GM21367 (cell line): ENCODE measurements at regions not wholly inside any gene's neighbourhood (a gene's known extent, or its start where the extent isn't known, plus 50 kb on each side); places are given as distances from the start of the nearest gene placed in this dataset.
A peak's percentile ranks its signal among the peaks of the same experiment; 100 is the strongest.

Experiments used
- ATAC-seq: cut with Tn5 transposase; IDR thresholded peaks from one replicate; pipeline ENCODE4 v1.9.1; 2021; ENCODE audit not compliant: unreplicated experiment

GRCh38 chr18:77896586-77897252 is 647.1 kb downstream of the GALR1 start:
- ATAC-seq, result no peak

- ATAC-seq, result no peak
These were observed 648.0 kb downstream of the GALR1 start for GRCh38 chr18:77897606-77898005.

- peak; percentile 99 for ATAC-seq
These were observed 650.5 kb downstream of the GALR1 start for GRCh38 chr18:77899972-77900754.

GRCh38 chr18:77905011-77905410 is 655.4 kb downstream of the GALR1 start:
- ATAC-seq, result no peak

- no peak for ATAC-seq
These were observed 655.9 kb downstream of the GALR1 start for GRCh38 chr18:77905449-77906055.

GRCh38 chr18:77906103-77906892 is 656.6 kb downstream of the GALR1 start:
- ATAC-seq, result no peak

- ATAC-seq, result no peak
These were observed 660.7 kb downstream of the GALR1 start for GRCh38 chr18:77910347-77910746.

- ATAC-seq, result no peak
These were observed 662.4 kb downstream of the GALR1 start for GRCh38 chr18:77911971-77912605.

GRCh38 chr18:77918730-77919129 is 669.1 kb downstream of the GALR1 start:
- ATAC-seq, result no peak

GRCh38 chr18:77919923-77920322 is 670.3 kb downstream of the GALR1 start:
- no peak for ATAC-seq

GRCh38 chr18:77935342-77935741 is 685.7 kb downstream of the GALR1 start:
- no peak for ATAC-seq

- no peak for ATAC-seq
These were observed 690.9 kb downstream of the GALR1 start for GRCh38 chr18:77940566-77940965.

GRCh38 chr18:77944533-77944932 is 694.9 kb downstream of the GALR1 start:
- no peak for ATAC-seq

GRCh38 chr18:77948567-77948966 is 698.9 kb downstream of the GALR1 start:
- ATAC-seq, result no peak

GRCh38 chr18:77949355-77949973 is 699.8 kb downstream of the GALR1 start:
- ATAC-seq, result no peak

GRCh38 chr18:77959248-77959647 is 709.6 kb downstream of the GALR1 start:
- no peak for ATAC-seq

- no peak for ATAC-seq
These were observed 711.3 kb downstream of the GALR1 start for GRCh38 chr18:77960791-77961410.

GRCh38 chr18:77967071-77967470 is 717.4 kb downstream of the GALR1 start:
- no peak for ATAC-seq

GRCh38 chr18:77967791-77968190 is 718.1 kb downstream of the GALR1 start:
- no peak for ATAC-seq

- ATAC-seq, result no peak
These were observed 720.3 kb downstream of the GALR1 start for GRCh38 chr18:77969972-77970371.
